ENCODE measurements at regions not wholly inside any gene's neighbourhood (a gene's known extent, or its start where the extent isn't known, plus 50 kb on each side); places are given as distances from the start of the nearest gene placed in this dataset.

GRCh38 chr2:136251885-136252585 lies 134.1 kb upstream of the CXCR4 start:
- no peaks in the 10 kb centered on the region for H3K9me3 ChIP-seq (ENCODE audit: control insufficient read depth, insufficient read depth, low read depth, low read length)
- no peaks in the 10 kb centered on the region for H3K79me2 ChIP-seq (ENCODE audit: control insufficient read depth, insufficient read depth, low read length)
- no peaks in the 10 kb centered on the region for H4K20me1 ChIP-seq (ENCODE audit: control insufficient read depth, extremely low read depth, insufficient read depth, low read length)
- no peaks in the 10 kb centered on the region for H3K27me3 ChIP-seq (ENCODE audit: control insufficient read depth, insufficient read depth, low read length)
- no peak overlapping the region for H2AFZ ChIP-seq (ENCODE audit: low read length)
- H3K4me1 ChIP-seq (ENCODE audit: control insufficient read depth, extremely low read depth, insufficient read depth, low read length) = no peaks in the 10 kb centered on the region
- no peak overlapping the region for H3K4me2 ChIP-seq (ENCODE audit: extremely low read depth, insufficient read depth, low read length)
- no peak overlapping the region for H3K4me3 ChIP-seq (replicated peaks in 1 of 4; ENCODE audit: control extremely low read depth in 1 of 4, insufficient read depth in 1 of 4, low read depth in 3 of 4, low read length in 4 of 4)
- TF ChIP-seq CTCF (conservative IDR thresholded peaks at IDR 0.05 in 1 of 2, IDR thresholded peaks at IDR 0.05 in 1 of 2; ENCODE audit: low read depth in 1 of 2, low read length in 2 of 2) = no peak
- no peak for TF ChIP-seq EZH2 (IDR thresholded peaks at IDR 0.05; ENCODE audit: low read length, missing control alignments)
- H3K27ac ChIP-seq (ENCODE audit: insufficient read depth, low read length) = no peak overlapping the region
- H3K36me3 ChIP-seq (ENCODE audit: control insufficient read depth, insufficient read depth, low read length) = no peaks in the 10 kb centered on the region
- no peak for DNase-seq (ENCODE audit: low read depth in 2 of 2)
- H3K9ac ChIP-seq (ENCODE audit: insufficient read depth, low read length) = no peak overlapping the region

- Histone ChIP-seq H3K4me2 (ENCODE audit: extremely low read depth, insufficient read depth, low read length) (no peak overlapping the region), H3K79me2 (ENCODE audit: control insufficient read depth, insufficient read depth, low read length) (no peaks in the 10 kb centered on the region), H4K20me1 (ENCODE audit: control insufficient read depth, extremely low read depth, insufficient read depth, low read length) (no peaks in the 10 kb centered on the region), H3K4me1 (ENCODE audit: control insufficient read depth, extremely low read depth, insufficient read depth, low read length) (no peaks in the 10 kb centered on the region), H3K36me3 (ENCODE audit: control insufficient read depth, insufficient read depth, low read length) (no peaks in the 10 kb centered on the region), H3K27ac (ENCODE audit: insufficient read depth, low read length) (no peak overlapping the region), H3K27me3 (ENCODE audit: control insufficient read depth, insufficient read depth, low read length) (no peaks in the 10 kb centered on the region), H3K9me3 (ENCODE audit: control insufficient read depth, insufficient read depth, low read depth, low read length) (no peaks in the 10 kb centered on the region), H3K9ac (ENCODE audit: insufficient read depth, low read length) (no peak overlapping the region), H3K4me3 (replicated peaks in 1 of 4; ENCODE audit: control extremely low read depth in 1 of 4, insufficient read depth in 1 of 4, low read depth in 3 of 4, low read length in 4 of 4) (no peak overlapping the region), H2AFZ (ENCODE audit: low read length) (no peak overlapping the region)
- TF ChIP-seq EZH2 (IDR thresholded peaks at IDR 0.05; ENCODE audit: low read length, missing control alignments) (no peak), CTCF (conservative IDR thresholded peaks at IDR 0.05 in 1 of 2, IDR thresholded peaks at IDR 0.05 in 1 of 2; ENCODE audit: low read depth in 1 of 2, low read length in 2 of 2) (no peak)
- no peak for DNase-seq (ENCODE audit: low read depth in 2 of 2)
Measured at GRCh38 chr2:136251197-136251884, 133.4 kb upstream of the CXCR4 start.

- Histone ChIP-seq H3K4me3 (replicated peaks in 1 of 4; ENCODE audit: control extremely low read depth in 1 of 4, insufficient read depth in 1 of 4, low read depth in 3 of 4, low read length in 4 of 4) (no peak overlapping the region), H3K9me3 (ENCODE audit: control insufficient read depth, insufficient read depth, low read depth, low read length) (no peaks in the 10 kb centered on the region), H3K79me2 (ENCODE audit: control insufficient read depth, insufficient read depth, low read length) (no peaks in the 10 kb centered on the region), H4K20me1 (ENCODE audit: control insufficient read depth, extremely low read depth, insufficient read depth, low read length) (no peaks in the 10 kb centered on the region), H3K4me1 (ENCODE audit: control insufficient read depth, extremely low read depth, insufficient read depth, low read length) (no peaks in the 10 kb centered on the region), H3K36me3 (ENCODE audit: control insufficient read depth, insufficient read depth, low read length) (no peaks in the 10 kb centered on the region), H2AFZ (ENCODE audit: low read length) (no peak overlapping the region), H3K9ac (ENCODE audit: insufficient read depth, low read length) (no peak overlapping the region), H3K27ac (ENCODE audit: insufficient read depth, low read length) (no peak overlapping the region), H3K27me3 (ENCODE audit: control insufficient read depth, insufficient read depth, low read length) (no peaks in the 10 kb centered on the region), H3K4me2 (ENCODE audit: extremely low read depth, insufficient read depth, low read length) (no peak overlapping the region)
- TF ChIP-seq CTCF (conservative IDR thresholded peaks at IDR 0.05 in 1 of 2, IDR thresholded peaks at IDR 0.05 in 1 of 2; ENCODE audit: low read depth in 1 of 2, low read length in 2 of 2) (no peak), EZH2 (IDR thresholded peaks at IDR 0.05; ENCODE audit: low read length, missing control alignments) (no peak)
- no peak for DNase-seq (ENCODE audit: low read depth in 2 of 2)
Measured at GRCh38 chr2:136250131-136250530, 132.2 kb upstream of the CXCR4 start.
